CD14-positive monocyte (primary cell): ENCODE measurements at regions not wholly inside any gene's neighbourhood (a gene's known extent, or its start where the extent isn't known, plus 50 kb on each side); places are given as distances from the start of the nearest gene placed in this dataset.
"Not testable (repeated sequence)": the region's sequence is repeated elsewhere in the genome, so short reads cannot be mapped to it uniquely, and the experiment has no call there.

Experiments
- DNase-seq, 3 donors: peaks; one replicate each; pipeline ENCODE4 v3.0.0-alpha.2; 2011 to 2022
- H2AFZ ChIP-seq: 2 replicates; pipeline ENCODE4 v1.6.0; 2012; ENCODE audit warnings: mild to moderate bottlenecking, low read depth, low read length, inconsistent platforms; ENCODE audit not compliant: insufficient read depth, poor library complexity, severe bottlenecking
- H3K27ac ChIP-seq, 2 donors: 1 replicate in 1 of 2; 2 replicates in 1 of 2; pipeline ENCODE4 v1.5.1; 2012 to 2013; ENCODE audit warnings: low read length in 2 of 2, control low read depth in 1 of 2, inconsistent platforms in 1 of 2, low read depth in 1 of 2, mild to moderate bottlenecking in 1 of 2
- H3K27me3 ChIP-seq, 2 donors: one replicate each; pipeline versions ENCODE4 v1.6.0 to v1.6.1; 2011 to 2013; ENCODE audit warnings: low read length in 2 of 2; ENCODE audit not compliant: control insufficient read depth in 2 of 2, insufficient read depth in 2 of 2
- H3K36me3 ChIP-seq, 2 donors: replicated peaks in 1 of 2; 1 replicate in 1 of 2; 2 replicates in 1 of 2; pipeline versions ENCODE4 v1.5.1 to v1.6.1; 2012 to 2013; ENCODE audit warnings: low read length in 2 of 2, control low read depth in 1 of 2, inconsistent platforms in 1 of 2, mild to moderate bottlenecking in 1 of 2; ENCODE audit not compliant: insufficient read depth in 2 of 2, control insufficient read depth in 1 of 2
- H3K4me1 ChIP-seq, 2 donors: 1 replicate in 1 of 2; 2 replicates in 1 of 2; pipeline versions ENCODE4 v1.5.1 to v1.6.1; 2012 to 2013; ENCODE audit warnings: low read length in 2 of 2, control low read depth in 1 of 2, inconsistent platforms in 1 of 2, mild to moderate bottlenecking in 1 of 2, moderate library complexity in 1 of 2; ENCODE audit not compliant: insufficient read depth in 2 of 2, control insufficient read depth in 1 of 2
- H3K4me2 ChIP-seq: replicated peaks from 2 replicates; pipeline ENCODE3; 2012; ENCODE audit warnings: low read length, moderate library complexity, mild to moderate bottlenecking; ENCODE audit not compliant: poor library complexity, severe bottlenecking; ENCODE audit errors: extremely low read depth
- H3K4me3 ChIP-seq, 3 experiments: fragments of 200-600 bp in 1 of 3; sonication (generic) in 1 of 3; replicated peaks in 1 of 3; 1 replicate in 2 of 3; 2 replicates in 1 of 3; pipeline ENCODE4 v1.5.1; 2011 to 2013; ENCODE audit warnings: low read length in 3 of 3, mild to moderate bottlenecking in 3 of 3, control low read depth in 2 of 3, low read depth in 2 of 3, inconsistent platforms in 1 of 3, moderate library complexity in 1 of 3
- H3K79me2 ChIP-seq: 2 replicates; pipeline ENCODE4 v1.6.0; 2012; ENCODE audit warnings: mild to moderate bottlenecking, control low read depth, inconsistent platforms, low read length, moderate library complexity; ENCODE audit not compliant: insufficient read depth
- H3K9ac ChIP-seq: 2 replicates; pipeline ENCODE4 v1.6.0; 2017; ENCODE audit warnings: low read length, mild to moderate bottlenecking; ENCODE audit not compliant: insufficient read depth, poor library complexity, severe bottlenecking
- H3K9me3 ChIP-seq, 2 donors: replicated peaks in 1 of 2; 1 replicate in 1 of 2; 2 replicates in 1 of 2; pipeline versions ENCODE4 v1.5.1 to v1.6.1; 2012 to 2013; ENCODE audit warnings: low read length in 2 of 2, control low read depth in 1 of 2; ENCODE audit not compliant: control insufficient read depth in 1 of 2, insufficient read depth in 1 of 2
- H4K20me1 ChIP-seq: 2 replicates; pipeline ENCODE4 v1.6.0; 2012; ENCODE audit warnings: mild to moderate bottlenecking, low read length, control low read depth, moderate library complexity; ENCODE audit not compliant: insufficient read depth
- H3K27ac Mint-ChIP-seq, 7 donors: one replicate each; pipeline ENCODE4 v1.8.0; 2020; ENCODE audit warnings: mild to moderate bottlenecking in 7 of 7, mixed read lengths in 7 of 7, moderate library complexity in 6 of 7, inconsistent platforms in 2 of 7
- H3K27me3 Mint-ChIP-seq, 3 donors: one replicate each; pipeline ENCODE4 v1.8.0; 2021 to 2022; ENCODE audit warnings: low read depth in 3 of 3, mild to moderate bottlenecking in 3 of 3, mixed read lengths in 3 of 3, moderate library complexity in 3 of 3, inconsistent platforms in 1 of 3
- H3K36me3 Mint-ChIP-seq, 2 donors: one replicate each; pipeline ENCODE4 v1.8.0; 2020; ENCODE audit warnings: mixed read lengths in 2 of 2, inconsistent platforms in 1 of 2, mild to moderate bottlenecking in 1 of 2
- H3K4me1 Mint-ChIP-seq: one replicate; pipeline ENCODE4 v1.8.0; 2020; ENCODE audit warnings: mild to moderate bottlenecking, mixed read lengths
- H3K4me3 Mint-ChIP-seq, 2 donors: one replicate each; pipeline ENCODE4 v1.8.0; 2020; ENCODE audit warnings: mild to moderate bottlenecking in 2 of 2, mixed read lengths in 2 of 2, moderate library complexity in 1 of 2
- H3K9me3 Mint-ChIP-seq, 7 donors: one replicate each; pipeline ENCODE4 v1.8.0; 2020 to 2022; ENCODE audit warnings: mixed read lengths in 7 of 7, mild to moderate bottlenecking in 6 of 7, moderate library complexity in 6 of 7, inconsistent platforms in 2 of 7
- WGBS: methylation state at CpG from one replicate; pipeline ENCODE4 v1.1.5; 2013; ENCODE audit warnings: missing lambda C conversion rate; ENCODE audit not compliant: insufficient coverage; 5-methylcytosine and 5-hydroxymethylcytosine counted together
- intact Hi-C, 2 donors: fragments of 100-400 bp; cut with micrococcal nuclease; formaldehyde crosslinking; loops; one replicate each; pipeline versions ENCODE4 v1.15.0 to v1.15.1; 2023

GRCh38 chr6:60947416-60947815 lies 1338.6 kb downstream of the KHDRBS2 start:
- intact Hi-C loops, H3K27ac Mint-ChIP-seq, H3K27me3 ChIP-seq, H3K27ac ChIP-seq, H3K9ac ChIP-seq, H3K4me2 ChIP-seq, H4K20me1 ChIP-seq, H3K36me3 Mint-ChIP-seq, H3K4me3 ChIP-seq, H3K79me2 ChIP-seq, DNase-seq, H3K4me1 Mint-ChIP-seq, H3K4me3 Mint-ChIP-seq, H3K9me3 ChIP-seq, H3K4me1 ChIP-seq, H3K36me3 ChIP-seq, H2AFZ ChIP-seq, H3K27me3 Mint-ChIP-seq: not testable (repeated sequence)
- 67% methylated on average over 1 of the region's 2 CpGs for WGBS
- H3K9me3 Mint-ChIP-seq = peaks cover 3 to 17% (median 12%) of the 10 kb centered on the region in 7 donors

DNA sequence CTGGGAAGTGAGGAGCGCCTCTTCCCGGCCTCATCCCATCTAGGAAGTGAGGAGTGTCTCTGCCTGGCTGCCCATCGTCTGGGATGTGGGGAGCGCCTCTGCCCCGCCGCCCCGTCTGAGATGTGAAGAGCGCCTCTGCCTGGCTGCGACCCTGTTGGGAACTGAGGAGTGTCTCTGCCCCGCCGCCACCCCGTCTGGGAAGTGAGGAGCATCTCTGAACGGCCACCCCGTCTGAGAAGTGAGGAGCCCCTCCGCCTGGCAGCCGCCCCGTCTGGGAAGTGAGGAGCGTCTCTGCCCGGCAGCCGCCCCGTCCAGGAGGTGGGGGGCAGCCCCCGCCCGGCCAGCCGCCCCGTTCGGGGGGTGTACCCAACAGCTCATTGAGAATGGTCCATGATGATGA lies 1341.2 kb downstream of the KHDRBS2 start:
- H3K4me1 ChIP-seq, H3K36me3 ChIP-seq, H3K4me1 Mint-ChIP-seq, H3K27me3 Mint-ChIP-seq, intact Hi-C loops, H3K36me3 Mint-ChIP-seq, H3K9me3 ChIP-seq, H3K4me2 ChIP-seq, H3K27ac Mint-ChIP-seq, H3K4me3 ChIP-seq, H3K27me3 ChIP-seq, H2AFZ ChIP-seq, H3K79me2 ChIP-seq, H3K27ac ChIP-seq, DNase-seq, H4K20me1 ChIP-seq, H3K4me3 Mint-ChIP-seq, H3K9ac ChIP-seq: not testable (repeated sequence)
- WGBS = 98% methylated on average over 12 of the region's 26 CpGs
- H3K9me3 Mint-ChIP-seq = peaks cover 3 to 21% (median 13%) of the 10 kb centered on the region in 7 donors

GRCh38 chr6:60935970-60936369 lies 1350.1 kb downstream of the KHDRBS2 start:
- intact Hi-C loops, H3K27me3 ChIP-seq, H3K4me3 ChIP-seq, H3K4me1 Mint-ChIP-seq, H3K27ac ChIP-seq, H3K36me3 ChIP-seq, H3K9me3 Mint-ChIP-seq, H3K4me2 ChIP-seq, H3K79me2 ChIP-seq, H3K4me3 Mint-ChIP-seq, H3K27ac Mint-ChIP-seq, DNase-seq, H2AFZ ChIP-seq, H3K9ac ChIP-seq, H3K27me3 Mint-ChIP-seq, H4K20me1 ChIP-seq, H3K36me3 Mint-ChIP-seq, H3K9me3 ChIP-seq, H3K4me1 ChIP-seq: not testable (repeated sequence)
- WGBS = no CpG with 5 or more reads among the region's 1 CpG

DNA sequence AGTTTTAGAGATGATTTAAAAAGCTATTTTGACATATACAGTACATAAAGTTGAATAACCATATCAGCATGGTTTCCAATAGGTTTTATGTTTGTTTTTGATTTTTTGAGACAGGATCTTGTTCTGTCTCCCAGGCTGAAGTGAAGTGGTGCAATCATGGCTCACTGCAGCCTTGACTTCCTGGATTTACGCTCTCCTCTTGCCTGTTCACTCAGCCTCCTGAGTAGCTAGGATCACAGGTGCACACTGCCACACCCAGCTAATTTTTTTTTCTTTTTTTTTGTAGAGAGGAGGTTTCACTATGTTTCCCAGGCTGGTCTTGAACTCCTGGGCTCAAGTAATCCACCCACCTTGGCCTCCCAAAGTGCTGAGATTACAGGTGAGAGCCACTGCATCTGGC lies 1366.4 kb downstream of the KHDRBS2 start:
- intact Hi-C loops, H4K20me1 ChIP-seq, H3K4me1 ChIP-seq, H3K27me3 Mint-ChIP-seq, H3K36me3 Mint-ChIP-seq, H3K9ac ChIP-seq, H3K9me3 Mint-ChIP-seq, H3K27ac Mint-ChIP-seq, H3K4me3 Mint-ChIP-seq, H3K36me3 ChIP-seq, H3K27me3 ChIP-seq, H3K4me2 ChIP-seq, DNase-seq, H3K27ac ChIP-seq, H2AFZ ChIP-seq, H3K4me1 Mint-ChIP-seq, H3K79me2 ChIP-seq, H3K4me3 ChIP-seq, H3K9me3 ChIP-seq: not testable (repeated sequence)
- no CpG with 5 or more reads among the region's 1 CpG for WGBS
